SU-DHL-6 (cell line): ENCODE measurements at regions not wholly inside any gene's neighbourhood (a gene's known extent, or its start where the extent isn't known, plus 50 kb on each side); places are given as distances from the start of the nearest gene placed in this dataset.
"Not testable (repeated sequence)": the region's sequence is repeated elsewhere in the genome, so short reads cannot be mapped to it uniquely, and the experiment has no call there.

Source experiments
- H2AFZ ChIP-seq: fragments of 200-600 bp; sonication (generic); 2 replicates; pipeline ENCODE4 v1.6.1; 2014; ENCODE audit warnings: low read depth, mild to moderate bottlenecking, moderate library complexity, mixed read lengths, antibody characterized with exemption, low read length; ENCODE audit not compliant: severe bottlenecking
- H3F3A ChIP-seq: fragments of 200-600 bp; shearing (Covaris generic); 2 replicates; pipeline ENCODE4 v1.6.0; 2016; ENCODE audit warnings: antibody characterized with exemption, mild to moderate bottlenecking; ENCODE audit not compliant: insufficient read depth
- H3K27ac ChIP-seq: fragments of 200-600 bp; sonication (generic); 2 replicates; pipeline ENCODE4 v1.5.1; 2016; ENCODE audit warnings: low read depth, mild to moderate bottlenecking, low read length, moderate library complexity, mixed read lengths
- H3K27me3 ChIP-seq: fragments of 200-600 bp; sonication (generic), shearing (Covaris generic); 2 replicates; pipeline ENCODE4 v1.6.0; 2014; ENCODE audit warnings: mild to moderate bottlenecking, low read length
- H3K36me3 ChIP-seq: fragments of 200-600 bp; sonication (generic); 2 replicates; pipeline ENCODE4 v1.6.1; 2014; ENCODE audit warnings: mild to moderate bottlenecking, low read length, mixed read lengths
- H3K4me2 ChIP-seq: fragments of 300-600, 200-600 bp; shearing (Covaris generic), sonication (generic); 2 replicates; pipeline ENCODE4 v1.6.0; 2014; ENCODE audit warnings: low read length, low read depth, mild to moderate bottlenecking; ENCODE audit not compliant: poor library complexity, severe bottlenecking
- H3K4me3 ChIP-seq: fragments of 200-600 bp; sonication (generic); 2 replicates; pipeline ENCODE4 v1.5.1; 2014; ENCODE audit warnings: antibody characterized with exemption, low read length, mild to moderate bottlenecking, mixed read lengths; ENCODE audit not compliant: insufficient read depth, poor library complexity, severe bottlenecking
- H3K79me2 ChIP-seq: fragments of 200-600 bp; sonication (generic); 2 replicates; pipeline ENCODE4 v1.6.1; 2014; ENCODE audit warnings: mild to moderate bottlenecking, low read length, moderate library complexity; ENCODE audit not compliant: insufficient read depth
- H3K9ac ChIP-seq: fragments of 200-600 bp; sonication (generic); 2 replicates; pipeline ENCODE4 v1.7.0; 2014; ENCODE audit warnings: mild to moderate bottlenecking, low read length
- H3K9me2 ChIP-seq: fragments of 200-600 bp; sonication (generic); replicated peaks from 2 replicates; pipeline ENCODE4 v1.6.1; 2014; ENCODE audit warnings: low read length; ENCODE audit not compliant: insufficient read depth
- H3K9me3 ChIP-seq: fragments of 200-600 bp; sonication (generic); 2 replicates; pipeline ENCODE4 v1.6.1; 2014; ENCODE audit warnings: low read length, mixed read lengths; ENCODE audit not compliant: insufficient read depth
- H4K20me1 ChIP-seq: fragments of 200-600 bp; sonication (generic); 2 replicates; pipeline ENCODE4 v1.6.1; 2014; ENCODE audit warnings: low read depth, mild to moderate bottlenecking, antibody characterized with exemption, low read length, moderate library complexity, mixed read lengths
- CTCF ChIP-seq: fragments of 200-600 bp; sonication (generic); IDR thresholded peaks from one replicate; pipeline ENCODE4 v1.5.1; 2017; ENCODE audit warnings: antibody characterized with exemption, mild to moderate bottlenecking, low read length, moderate library complexity; ENCODE audit not compliant: insufficient read depth, poor library complexity, severe bottlenecking
- EZH2phosphoT487 ChIP-seq: fragments of 200-600 bp; sonication (generic), shearing (Covaris generic); conservative IDR thresholded peaks from 2 replicates; pipeline ENCODE4 v1.6.1; 2018; ENCODE audit warnings: mild to moderate bottlenecking, antibody characterized with exemption, low read length, moderate library complexity, mixed read lengths

GRCh38 chr7:109638321-109638720 lies 1068.6 kb downstream of the DNAJB9 start:
- H3K9me2 ChIP-seq: no peaks in the 10 kb centered on the region
- H3K4me2 ChIP-seq: no peak overlapping the region
- no peak overlapping the region for H3K4me3 ChIP-seq
- no peaks in the 10 kb centered on the region for H3F3A ChIP-seq
- no peaks in the 10 kb centered on the region for H4K20me1 ChIP-seq
- H3K9ac ChIP-seq: no peak overlapping the region
- no peaks in the 10 kb centered on the region for H3K27me3 ChIP-seq
- no peaks in the 10 kb centered on the region for H3K79me2 ChIP-seq
- H2AFZ ChIP-seq: no peak overlapping the region
- no peak overlapping the region for H3K27ac ChIP-seq
- no peaks in the 10 kb centered on the region for H3K36me3 ChIP-seq
- H3K9me3 ChIP-seq: no peaks in the 10 kb centered on the region
- no peak for TF ChIP-seq EZH2phosphoT487
- no peak for TF ChIP-seq CTCF

GRCh38 chr7:109639561-109639960 lies 1069.9 kb downstream of the DNAJB9 start:
- H3K9ac ChIP-seq: no peak overlapping the region
- no peaks in the 10 kb centered on the region for H3K9me3 ChIP-seq
- H4K20me1 ChIP-seq: no peaks in the 10 kb centered on the region
- no peak overlapping the region for H2AFZ ChIP-seq
- H3K27me3 ChIP-seq: no peaks in the 10 kb centered on the region
- H3K4me3 ChIP-seq: no peak overlapping the region
- no peaks in the 10 kb centered on the region for H3F3A ChIP-seq
- no peak overlapping the region for H3K27ac ChIP-seq
- no peak overlapping the region for H3K4me2 ChIP-seq
- TF ChIP-seq EZH2phosphoT487 (no peak), CTCF (no peak)
- H3K9me2 ChIP-seq: no peaks in the 10 kb centered on the region
- H3K36me3 ChIP-seq: no peaks in the 10 kb centered on the region
- H3K79me2 ChIP-seq: no peaks in the 10 kb centered on the region

- Histone ChIP-seq H3K9ac (no peak overlapping the region), H3K9me2 (no peaks in the 10 kb centered on the region), H3K27ac (no peak overlapping the region), H3F3A (no peaks in the 10 kb centered on the region), H3K36me3 (no peaks in the 10 kb centered on the region), H4K20me1 (no peaks in the 10 kb centered on the region), H3K9me3 (no peaks in the 10 kb centered on the region), H2AFZ (no peak overlapping the region), H3K27me3 (no peaks in the 10 kb centered on the region), H3K4me3 (no peak overlapping the region), H3K4me2 (no peak overlapping the region), H3K79me2 (no peaks in the 10 kb centered on the region)
- no peak for TF ChIP-seq CTCF
- TF ChIP-seq EZH2phosphoT487: no peak
Measured at GRCh38 chr7:109641445-109641844, 1071.8 kb downstream of the DNAJB9 start.

GRCh38 chr7:109646124-109646523 lies 1076.5 kb downstream of the DNAJB9 start:
- H3K9ac ChIP-seq: no peak overlapping the region
- no peaks in the 10 kb centered on the region for H3K36me3 ChIP-seq
- no peaks in the 10 kb centered on the region for H3K9me3 ChIP-seq
- H3K27ac ChIP-seq: no peak overlapping the region
- no peaks in the 10 kb centered on the region for H4K20me1 ChIP-seq
- H3K4me3 ChIP-seq: no peak overlapping the region
- H3K79me2 ChIP-seq: no peaks in the 10 kb centered on the region
- TF ChIP-seq CTCF (no peak), EZH2phosphoT487 (no peak)
- H3F3A ChIP-seq: no peaks in the 10 kb centered on the region
- H3K27me3 ChIP-seq: no peaks in the 10 kb centered on the region
- H2AFZ ChIP-seq: no peak overlapping the region
- no peak overlapping the region for H3K4me2 ChIP-seq
- no peaks in the 10 kb centered on the region for H3K9me2 ChIP-seq

- not testable (repeated sequence) for H3K27me3 ChIP-seq, H3K36me3 ChIP-seq, H3K79me2 ChIP-seq, H3K9me3 ChIP-seq, H3K9me2 ChIP-seq, H2AFZ ChIP-seq, H4K20me1 ChIP-seq, H3K9ac ChIP-seq, H3K4me2 ChIP-seq, H3F3A ChIP-seq, H3K27ac ChIP-seq, H3K4me3 ChIP-seq
Measured at GRCh38 chr7:109646594-109646993, 1076.9 kb downstream of the DNAJB9 start.
